Stimulated activated naive CD8-positive, alpha-beta T cell treated with anti-CD3 and anti-CD28 coated beads, Interleukin-15, Interleukin-2, amounts not matched to agents 100 ng/mL and 50 ng/mL, for 24 hours (primary cell): ENCODE measurements at regions not wholly inside any gene's neighbourhood (a gene's known extent, or its start where the extent isn't known, plus 50 kb on each side); places are given as distances from the start of the nearest gene placed in this dataset.

Source experiments
- H3K27ac Mint-ChIP-seq: one replicate; pipeline ENCODE4 v1.8.0; 2021; ENCODE audit warnings: mild to moderate bottlenecking, mixed read lengths
- H3K27me3 Mint-ChIP-seq: one replicate; pipeline ENCODE4 v1.8.0; 2021; ENCODE audit warnings: mixed read lengths
- H3K36me3 Mint-ChIP-seq: one replicate; pipeline ENCODE4 v1.8.0; 2021; ENCODE audit warnings: low read depth, mixed read lengths
- H3K4me1 Mint-ChIP-seq: one replicate; pipeline ENCODE4 v1.8.0; 2021; ENCODE audit warnings: low read depth, mixed read lengths
- H3K4me3 Mint-ChIP-seq: one replicate; pipeline ENCODE4 v1.8.0; 2021; ENCODE audit warnings: mild to moderate bottlenecking, mixed read lengths
- H3K9me3 Mint-ChIP-seq: one replicate; pipeline ENCODE4 v1.8.0; 2021; ENCODE audit warnings: mixed read lengths

- Mint-ChIP-seq H3K4me3 (no peak overlapping the region), H3K27me3 (no peaks in the 10 kb centered on the region), H3K27ac (no peak overlapping the region), H3K36me3 (no peaks in the 10 kb centered on the region), H3K9me3 (peaks cover 26% of the 10 kb centered on the region), H3K4me1 (no peaks in the 10 kb centered on the region)
These were observed 321.0 kb upstream of the PDGFD start for GRCh38 chr11:104484804-104485554.

- H3K4me3 Mint-ChIP-seq, result no peak overlapping the region
- peaks cover 7% of the 10 kb centered on the region for H3K27me3 Mint-ChIP-seq
- peaks cover 11% of the 10 kb centered on the region for H3K9me3 Mint-ChIP-seq
- H3K4me1 Mint-ChIP-seq, result no peaks in the 10 kb centered on the region
- no peak overlapping the region for H3K27ac Mint-ChIP-seq
- H3K36me3 Mint-ChIP-seq, result no peaks in the 10 kb centered on the region
These were observed 313.0 kb upstream of the PDGFD start for GRCh38 chr11:104476898-104477297.

DNA sequence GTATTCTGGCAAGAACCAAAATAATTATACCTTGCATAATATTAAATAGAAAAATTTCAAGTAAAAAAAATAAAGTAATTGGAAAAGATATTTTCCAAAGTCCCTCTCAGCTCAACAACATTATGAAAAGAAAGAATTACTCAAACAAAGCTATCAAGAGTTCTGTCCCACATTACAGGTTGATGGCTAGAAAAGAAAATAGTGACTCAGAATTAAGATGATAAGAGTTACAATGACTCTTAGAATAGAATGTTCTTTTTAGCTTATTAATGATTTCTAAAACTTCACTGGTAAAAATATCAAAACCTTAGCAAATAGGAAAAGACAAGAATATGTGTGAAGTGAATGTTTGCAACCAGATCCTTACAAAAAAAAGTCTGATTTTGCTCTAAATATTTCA lies 312.5 kb upstream of the PDGFD start:
- Mint-ChIP-seq H3K36me3 (no peaks in the 10 kb centered on the region), H3K27me3 (peaks cover 7% of the 10 kb centered on the region), H3K9me3 (peaks cover 6% of the 10 kb centered on the region), H3K4me3 (no peak overlapping the region), H3K4me1 (no peaks in the 10 kb centered on the region), H3K27ac (no peak overlapping the region)

DNA sequence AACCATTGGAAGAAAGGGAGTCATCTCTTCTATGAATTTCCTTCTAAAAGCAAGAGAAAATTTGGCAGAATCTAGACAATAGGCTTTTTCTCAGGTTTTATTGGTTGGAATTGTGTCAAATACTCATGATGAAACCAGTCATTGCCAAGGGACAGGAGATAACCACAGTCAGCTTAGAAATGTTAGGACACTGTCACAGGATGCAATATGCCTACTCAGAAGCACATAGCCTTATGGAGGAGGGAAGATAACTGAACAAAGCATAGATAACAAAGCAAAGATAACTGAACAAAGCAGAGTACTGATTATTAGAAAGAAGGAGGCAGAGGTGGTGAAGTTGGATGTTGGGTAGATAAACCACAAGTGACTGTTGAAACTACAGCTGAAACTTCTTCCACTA lies 303.5 kb upstream of the PDGFD start:
- Mint-ChIP-seq H3K9me3 (no peaks in the 10 kb centered on the region), H3K27me3 (no peaks in the 10 kb centered on the region), H3K27ac (no peak overlapping the region), H3K4me1 (no peaks in the 10 kb centered on the region), H3K4me3 (no peak overlapping the region), H3K36me3 (no peaks in the 10 kb centered on the region)

DNA sequence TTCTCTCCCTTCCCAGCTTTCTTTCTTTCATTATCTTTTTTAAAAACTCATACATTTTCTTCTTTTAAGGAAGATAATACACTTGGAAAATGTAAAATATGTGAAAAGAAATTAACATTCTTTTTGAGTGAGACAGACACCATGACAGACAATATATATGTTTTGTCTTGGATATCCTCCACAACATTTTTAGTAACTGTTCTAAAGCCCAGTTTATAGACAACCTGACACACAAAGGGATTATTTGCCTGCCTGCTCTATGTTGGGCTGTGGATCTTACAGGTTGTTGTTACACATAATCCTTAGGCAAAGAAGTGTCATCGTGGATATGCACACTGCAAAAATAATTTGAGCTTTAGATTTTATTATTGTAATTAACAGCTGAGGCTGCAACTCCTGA lies 301.4 kb upstream of the PDGFD start:
- no peak overlapping the region for H3K4me3 Mint-ChIP-seq
- no peaks in the 10 kb centered on the region for H3K36me3 Mint-ChIP-seq
- H3K9me3 Mint-ChIP-seq, result no peaks in the 10 kb centered on the region
- no peaks in the 10 kb centered on the region for H3K27me3 Mint-ChIP-seq
- H3K4me1 Mint-ChIP-seq, result no peaks in the 10 kb centered on the region
- H3K27ac Mint-ChIP-seq, result no peak overlapping the region

DNA sequence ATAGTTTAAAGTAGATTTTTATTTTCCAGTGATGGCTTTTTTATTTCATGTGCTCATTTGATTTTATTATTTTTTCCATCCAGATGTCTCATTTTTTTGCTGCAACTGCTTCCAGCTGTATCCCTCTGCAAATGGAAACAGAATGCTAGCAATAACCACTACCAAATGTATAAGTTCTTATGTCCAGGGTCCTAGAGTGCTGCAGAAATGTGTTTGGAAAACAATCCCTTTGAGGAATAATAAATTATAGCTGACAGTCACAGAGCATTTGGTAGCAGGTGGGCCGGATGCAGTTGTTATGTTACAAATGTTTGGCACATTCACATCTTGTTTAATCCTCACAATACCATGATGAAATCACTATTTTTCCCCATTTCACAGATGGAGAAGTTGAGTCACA lies 300.7 kb upstream of the PDGFD start:
- H3K27ac Mint-ChIP-seq, result no peak overlapping the region
- H3K4me1 Mint-ChIP-seq, result no peaks in the 10 kb centered on the region
- no peak overlapping the region for H3K4me3 Mint-ChIP-seq
- no peaks in the 10 kb centered on the region for H3K27me3 Mint-ChIP-seq
- no peaks in the 10 kb centered on the region for H3K36me3 Mint-ChIP-seq
- H3K9me3 Mint-ChIP-seq, result no peaks in the 10 kb centered on the region

GRCh38 chr11:104462341-104462740 lies 298.4 kb upstream of the PDGFD start:
- H3K27me3 Mint-ChIP-seq, result peaks cover 6% of the 10 kb centered on the region
- H3K36me3 Mint-ChIP-seq, result no peaks in the 10 kb centered on the region
- H3K27ac Mint-ChIP-seq, result no peak overlapping the region
- H3K9me3 Mint-ChIP-seq, result no peaks in the 10 kb centered on the region
- no peaks in the 10 kb centered on the region for H3K4me1 Mint-ChIP-seq
- no peak overlapping the region for H3K4me3 Mint-ChIP-seq

DNA sequence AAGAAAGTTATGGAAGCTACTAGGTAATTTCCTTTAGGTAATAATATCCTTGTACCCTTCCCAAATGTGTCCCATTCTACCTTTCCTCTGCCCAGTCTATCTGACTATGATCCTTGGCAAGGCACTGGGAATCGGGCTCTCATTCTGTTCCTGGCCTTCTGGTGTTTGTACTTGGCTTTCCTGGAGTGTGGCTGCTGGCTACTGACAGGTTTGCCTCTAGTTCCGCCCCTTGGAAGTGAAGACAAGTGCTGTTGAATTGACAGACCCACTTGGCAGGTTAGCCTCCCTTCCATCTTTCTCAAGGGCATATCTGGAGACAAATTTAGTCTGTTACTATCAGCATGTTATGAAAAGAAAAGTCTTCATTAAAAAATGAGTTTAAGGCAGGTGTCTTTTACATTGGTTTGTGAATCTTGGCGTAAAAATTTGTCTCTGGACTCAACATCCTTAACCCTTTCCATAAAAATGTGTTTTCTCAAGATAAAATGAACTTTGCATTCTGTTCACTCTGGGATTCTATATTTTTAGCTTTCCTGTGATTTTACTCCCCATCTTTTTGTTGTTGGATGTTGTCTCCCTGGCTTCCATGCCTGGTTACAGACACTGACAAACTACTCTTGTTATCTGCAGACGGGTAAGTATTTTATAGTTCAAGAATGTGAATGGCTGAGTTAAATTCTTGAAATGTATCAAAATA lies 287.4 kb upstream of the PDGFD start:
- no peak overlapping the region for H3K27ac Mint-ChIP-seq
- peaks cover 10% of the 10 kb centered on the region for H3K27me3 Mint-ChIP-seq
- H3K4me3 Mint-ChIP-seq, result no peak overlapping the region
- no peaks in the 10 kb centered on the region for H3K4me1 Mint-ChIP-seq
- no peaks in the 10 kb centered on the region for H3K9me3 Mint-ChIP-seq
- H3K36me3 Mint-ChIP-seq, result no peaks in the 10 kb centered on the region

- H3K9me3 Mint-ChIP-seq, result peaks cover 8% of the 10 kb centered on the region
- H3K27ac Mint-ChIP-seq, result no peak overlapping the region
- peaks cover 10% of the 10 kb centered on the region for H3K27me3 Mint-ChIP-seq
These were observed 279.4 kb upstream of the PDGFD start for GRCh38 chr11:104443387-104443786.

DNA sequence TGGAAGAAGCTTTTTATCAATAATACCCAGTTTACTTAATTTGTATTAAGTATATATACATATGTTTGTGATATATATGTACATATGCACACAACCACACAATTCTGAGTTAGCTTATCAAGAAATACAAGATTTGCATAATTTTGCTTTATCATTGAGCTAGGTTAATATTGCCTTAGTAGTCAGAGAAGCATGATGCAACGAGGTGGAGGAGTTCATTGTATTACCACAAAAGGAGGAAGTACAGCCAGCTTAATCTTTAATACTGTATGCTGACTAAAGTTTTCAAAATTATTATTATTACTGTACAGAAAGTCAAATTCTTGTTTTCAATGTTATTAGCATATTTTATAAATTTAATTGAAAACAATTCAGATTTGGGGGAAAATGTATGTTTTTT lies 278.4 kb upstream of the PDGFD start:
- H3K36me3 Mint-ChIP-seq, result no peaks in the 10 kb centered on the region
- peaks cover 8% of the 10 kb centered on the region for H3K9me3 Mint-ChIP-seq
- H3K4me3 Mint-ChIP-seq, result no peak overlapping the region
- H3K27ac Mint-ChIP-seq, result no peak overlapping the region
- peaks cover 4% of the 10 kb centered on the region for H3K27me3 Mint-ChIP-seq
- H3K4me1 Mint-ChIP-seq, result no peaks in the 10 kb centered on the region

More at GRCh38 chr11:104443387-104443786, 279.4 kb upstream of the PDGFD start:
- Mint-ChIP-seq H3K4me3 (no peak overlapping the region), H3K4me1 (no peaks in the 10 kb centered on the region), H3K36me3 (no peaks in the 10 kb centered on the region)

DNA sequence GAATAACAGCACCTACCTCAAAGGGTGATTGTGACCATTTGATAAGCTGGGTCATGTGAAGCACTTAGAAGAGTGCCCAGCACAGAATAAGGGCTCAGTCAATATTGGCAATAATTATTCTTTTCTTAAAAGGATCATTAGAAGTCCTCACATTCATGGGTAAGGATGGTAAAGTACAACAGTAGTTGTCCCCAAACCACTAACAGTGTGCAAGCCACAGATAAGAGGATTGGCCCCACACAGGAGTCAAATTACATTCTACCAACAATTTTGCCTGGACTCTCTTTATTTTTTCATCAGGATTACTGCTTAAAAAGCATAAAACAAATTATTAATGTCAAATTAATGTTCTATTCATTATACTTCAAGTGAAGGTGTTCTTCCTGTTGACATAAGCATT lies 271.5 kb upstream of the PDGFD start:
- Mint-ChIP-seq H3K27ac (no peak overlapping the region), H3K36me3 (no peaks in the 10 kb centered on the region), H3K27me3 (peaks cover 10% of the 10 kb centered on the region), H3K9me3 (peaks cover 8% of the 10 kb centered on the region), H3K4me1 (no peaks in the 10 kb centered on the region), H3K4me3 (no peak overlapping the region)

DNA sequence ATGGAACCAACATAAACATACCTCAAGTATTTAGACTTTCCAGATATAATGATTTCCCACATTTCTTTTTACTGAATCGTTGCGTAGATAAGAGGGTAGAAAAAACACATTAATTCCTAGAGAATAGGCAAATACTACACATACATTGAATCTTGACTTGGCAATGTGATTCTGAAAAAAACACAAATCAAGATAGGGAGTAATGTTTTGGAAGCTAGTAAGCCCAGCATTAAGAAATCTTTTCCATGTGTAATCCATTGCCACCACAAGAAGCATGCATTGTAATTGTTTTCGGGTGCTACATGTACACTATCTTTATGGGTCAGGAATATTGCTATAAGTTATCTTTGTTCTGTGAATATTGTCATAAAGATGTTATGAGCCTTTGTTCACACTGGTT lies 269.8 kb upstream of the PDGFD start:
- H3K27me3 Mint-ChIP-seq, result peaks cover 10% of the 10 kb centered on the region
- no peak overlapping the region for H3K27ac Mint-ChIP-seq
- H3K9me3 Mint-ChIP-seq, result peaks cover 4% of the 10 kb centered on the region
- no peak overlapping the region for H3K4me3 Mint-ChIP-seq
- H3K36me3 Mint-ChIP-seq, result no peaks in the 10 kb centered on the region
- H3K4me1 Mint-ChIP-seq, result no peaks in the 10 kb centered on the region

- H3K9me3 Mint-ChIP-seq, result no peaks in the 10 kb centered on the region
- H3K27me3 Mint-ChIP-seq, result peaks cover 10% of the 10 kb centered on the region
- no peaks in the 10 kb centered on the region for H3K36me3 Mint-ChIP-seq
- no peaks in the 10 kb centered on the region for H3K4me1 Mint-ChIP-seq
- no peak overlapping the region for H3K27ac Mint-ChIP-seq
- H3K4me3 Mint-ChIP-seq, result no peak overlapping the region
These were observed 269.0 kb upstream of the PDGFD start for GRCh38 chr11:104432981-104433380.

- Mint-ChIP-seq H3K27ac (no peak overlapping the region), H3K27me3 (peaks cover 10% of the 10 kb centered on the region), H3K36me3 (no peaks in the 10 kb centered on the region), H3K9me3 (no peaks in the 10 kb centered on the region), H3K4me3 (no peak overlapping the region), H3K4me1 (no peaks in the 10 kb centered on the region)
These were observed 268.6 kb upstream of the PDGFD start for GRCh38 chr11:104432526-104432925.

DNA sequence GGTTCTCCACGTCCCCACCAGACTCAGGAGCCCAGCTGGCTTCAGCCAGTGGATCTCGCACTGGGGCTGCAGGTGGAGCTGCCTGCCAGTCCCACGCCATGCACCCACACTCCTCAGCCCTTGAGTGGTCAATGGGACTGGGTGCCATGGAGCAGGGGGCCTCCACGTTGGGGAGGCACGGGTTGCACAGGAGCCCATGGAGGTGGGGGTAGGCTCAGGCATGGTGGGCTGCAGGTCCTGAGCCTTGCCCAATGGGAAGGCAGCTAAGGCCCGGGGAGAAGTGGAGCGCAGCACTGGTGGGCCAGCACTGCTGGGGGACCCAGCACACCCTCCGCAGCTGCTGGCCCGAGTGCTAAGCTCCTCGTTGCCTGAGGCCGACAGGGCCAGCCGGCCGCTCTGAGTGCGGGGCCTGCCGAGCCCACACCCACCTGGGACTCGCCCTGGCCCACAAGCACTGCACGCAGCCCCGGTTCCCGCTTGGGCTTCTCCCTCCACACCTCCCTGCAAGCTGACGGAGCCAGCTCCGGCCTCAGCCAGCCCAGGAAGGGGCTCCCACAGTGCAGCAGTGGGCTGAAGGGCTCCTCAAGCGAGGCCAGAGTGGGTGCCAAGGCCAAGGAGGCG lies 258.5 kb upstream of the PDGFD start:
- H3K27ac Mint-ChIP-seq, result no peak overlapping the region
- no peaks in the 10 kb centered on the region for H3K27me3 Mint-ChIP-seq
- H3K9me3 Mint-ChIP-seq, result no peaks in the 10 kb centered on the region
- H3K4me1 Mint-ChIP-seq, result no peaks in the 10 kb centered on the region
- no peak overlapping the region for H3K4me3 Mint-ChIP-seq
- no peaks in the 10 kb centered on the region for H3K36me3 Mint-ChIP-seq
